ENCODE measurements at regions not wholly inside any gene's neighbourhood (a gene's known extent, or its start where the extent isn't known, plus 50 kb on each side); places are given as distances from the start of the nearest gene placed in this dataset.
A peak's percentile ranks its signal among the peaks of the same experiment; 100 is the strongest.

DNA sequence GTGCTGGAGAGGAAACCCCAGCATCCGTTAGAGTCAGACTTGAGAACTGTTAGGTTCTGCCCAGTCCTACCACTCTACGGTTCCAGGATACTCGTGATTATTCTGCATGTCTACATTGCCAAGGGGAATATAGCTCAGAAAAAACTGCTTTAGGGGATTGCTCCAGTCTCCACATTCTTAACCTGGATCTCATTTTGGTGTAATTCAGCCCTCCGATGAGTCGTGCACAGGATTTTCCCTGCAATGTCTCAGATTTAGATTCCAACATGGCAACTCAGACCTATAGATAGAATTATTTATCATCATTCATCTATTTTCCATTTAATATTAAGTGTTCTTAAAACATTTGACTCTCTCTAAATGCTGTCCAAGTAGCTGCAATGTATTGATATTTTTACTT, 121.1 kb upstream of the ZEB1 start:
- peak; percentile 6 for DNase-seq (ENCODE audit: low read depth, low spot score)
- H3K4me3 ChIP-seq (ENCODE audit: low read depth, low read length) = no peak overlapping the region
- in situ Hi-C loops (cut with HindIII; ENCODE audit: low sequenced_read_pairs) = no loop called here
- no peak for TF ChIP-seq CTCF (IDR thresholded peaks at IDR 0.05; ENCODE audit: low read depth, low read length)

DNA sequence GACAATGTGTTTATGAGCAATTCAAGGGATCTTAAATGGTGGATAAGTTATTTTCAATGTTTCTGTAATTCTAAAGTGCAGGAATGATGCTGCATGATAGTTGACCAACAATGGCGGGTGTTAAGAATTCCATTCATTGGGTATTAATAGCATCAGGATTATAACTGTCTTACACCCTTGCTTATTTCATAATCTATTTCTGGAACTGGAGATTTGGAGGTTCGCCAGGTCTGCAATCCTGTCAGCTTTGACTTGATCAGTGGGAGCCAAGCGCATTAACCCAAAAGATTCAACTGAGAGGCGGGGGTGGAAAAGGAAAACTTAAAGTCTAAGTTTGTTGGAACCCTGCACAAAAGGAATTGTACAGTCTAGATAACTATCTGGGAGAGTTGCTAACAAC, 114.9 kb upstream of the ZEB1 start:
- no peak overlapping the region for H3K4me3 ChIP-seq (ENCODE audit: low read depth, low read length)
- peak; percentile 14 for DNase-seq (ENCODE audit: low read depth, low spot score)
- in situ Hi-C loops (cut with HindIII; ENCODE audit: low sequenced_read_pairs) = no loop called here
- TF ChIP-seq CTCF (IDR thresholded peaks at IDR 0.05; ENCODE audit: low read depth, low read length) = no peak

DNA sequence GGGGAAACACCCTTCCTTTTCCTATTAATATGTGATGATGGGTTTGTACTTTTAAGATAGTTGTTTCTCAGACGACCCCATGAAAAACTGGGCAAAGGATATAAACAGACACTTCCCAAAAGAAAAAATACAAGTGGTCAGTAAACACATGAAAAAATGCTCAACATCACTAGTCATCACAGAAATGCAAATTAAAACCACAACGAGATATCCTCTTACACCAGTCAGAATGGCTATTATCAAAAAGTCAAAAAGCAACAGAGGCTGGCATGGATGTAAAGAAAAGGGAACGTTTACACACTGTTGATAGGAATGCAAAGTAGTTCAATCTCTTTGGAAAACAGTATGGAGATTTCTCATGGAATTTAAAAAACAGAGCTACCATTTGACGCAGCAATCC, 111.4 kb upstream of the ZEB1 start:
- peak; percentile 11 for DNase-seq (ENCODE audit: low read depth, low spot score)
- no peak overlapping the region for H3K4me3 ChIP-seq (ENCODE audit: low read depth, low read length)
- in situ Hi-C loops (cut with HindIII; ENCODE audit: low sequenced_read_pairs) = no loop called here
- no peak for TF ChIP-seq CTCF (IDR thresholded peaks at IDR 0.05; ENCODE audit: low read depth, low read length)

GRCh38 chr10:31209478-31209877, 109.5 kb upstream of the ZEB1 start:
- no peak overlapping the region for H3K4me3 ChIP-seq (ENCODE audit: low read depth, low read length)
- in situ Hi-C loops (cut with HindIII; ENCODE audit: low sequenced_read_pairs) = no loop called here
- DNase-seq (ENCODE audit: low read depth, low spot score) = no peak
- no peak for TF ChIP-seq CTCF (IDR thresholded peaks at IDR 0.05; ENCODE audit: low read depth, low read length)

- no peak for TF ChIP-seq CTCF (IDR thresholded peaks at IDR 0.05; ENCODE audit: low read depth, low read length)
- in situ Hi-C loops (cut with HindIII; ENCODE audit: low sequenced_read_pairs) = no loop called here
- DNase-seq (ENCODE audit: low read depth, low spot score) = no peak
- H3K4me3 ChIP-seq (ENCODE audit: low read depth, low read length) = no peak overlapping the region
Measured at GRCh38 chr10:31210190-31210589, 108.8 kb upstream of the ZEB1 start.

DNA sequence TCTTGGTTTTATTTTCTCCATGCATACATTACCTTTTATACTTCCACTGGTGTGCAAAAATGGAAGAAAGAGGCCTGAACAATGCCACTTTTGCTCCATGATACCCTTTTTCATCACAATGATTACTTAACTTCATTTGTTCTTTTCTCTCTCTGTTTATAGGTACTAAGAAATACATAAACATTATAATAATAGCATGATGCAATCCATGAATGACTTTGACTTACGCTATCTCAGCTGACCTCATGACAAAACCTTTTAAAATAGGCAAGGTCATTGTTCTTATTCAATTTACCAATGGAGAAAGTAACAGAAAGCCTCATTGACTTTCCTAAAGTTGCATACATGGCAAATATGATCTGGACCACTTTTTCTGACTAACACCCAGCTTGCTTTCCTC, 105.1 kb upstream of the ZEB1 start:
- in situ Hi-C loops (cut with HindIII; ENCODE audit: low sequenced_read_pairs) = no loop called here
- TF ChIP-seq CTCF (IDR thresholded peaks at IDR 0.05; ENCODE audit: low read depth, low read length) = no peak
- H3K4me3 ChIP-seq (ENCODE audit: low read depth, low read length) = no peak overlapping the region
- no peak for DNase-seq (ENCODE audit: low read depth, low spot score)

GRCh38 chr10:31215052-31215451, 104.0 kb upstream of the ZEB1 start:
- H3K4me3 ChIP-seq (ENCODE audit: low read depth, low read length) = no peak overlapping the region
- TF ChIP-seq CTCF (IDR thresholded peaks at IDR 0.05; ENCODE audit: low read depth, low read length) = no peak
- DNase-seq (ENCODE audit: low read depth, low spot score) = no peak
- in situ Hi-C loops (cut with HindIII; ENCODE audit: low sequenced_read_pairs) = no loop called here

Data from astrocyte of the spinal cord (primary cell).